ENCODE measurements at regions not wholly inside any gene's neighbourhood (a gene's known extent, or its start where the extent isn't known, plus 50 kb on each side); places are given as distances from the start of the nearest gene placed in this dataset.

- TF ChIP-seq CTCF (IDR thresholded peaks at IDR 0.05) = no peak
- no peak for TF ChIP-seq CREB1 (CRISPR knock-in tag; IDR thresholded peaks at IDR 0.05)
- no peak for TF ChIP-seq FOXK1 (CRISPR knock-in tag; IDR thresholded peaks at IDR 0.05)
- TF ChIP-seq, protein P1, sequence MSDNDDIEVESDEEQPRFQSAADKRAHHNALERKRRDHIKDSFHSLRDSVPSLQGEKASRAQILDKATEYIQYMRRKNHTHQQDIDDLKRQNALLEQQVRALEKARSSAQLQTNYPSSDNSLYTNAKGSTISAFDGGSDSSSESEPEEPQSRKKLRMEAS (CRISPR knock-in tag; IDR thresholded peaks at IDR 0.05) = no peak
- TF ChIP-seq, protein P2, sequence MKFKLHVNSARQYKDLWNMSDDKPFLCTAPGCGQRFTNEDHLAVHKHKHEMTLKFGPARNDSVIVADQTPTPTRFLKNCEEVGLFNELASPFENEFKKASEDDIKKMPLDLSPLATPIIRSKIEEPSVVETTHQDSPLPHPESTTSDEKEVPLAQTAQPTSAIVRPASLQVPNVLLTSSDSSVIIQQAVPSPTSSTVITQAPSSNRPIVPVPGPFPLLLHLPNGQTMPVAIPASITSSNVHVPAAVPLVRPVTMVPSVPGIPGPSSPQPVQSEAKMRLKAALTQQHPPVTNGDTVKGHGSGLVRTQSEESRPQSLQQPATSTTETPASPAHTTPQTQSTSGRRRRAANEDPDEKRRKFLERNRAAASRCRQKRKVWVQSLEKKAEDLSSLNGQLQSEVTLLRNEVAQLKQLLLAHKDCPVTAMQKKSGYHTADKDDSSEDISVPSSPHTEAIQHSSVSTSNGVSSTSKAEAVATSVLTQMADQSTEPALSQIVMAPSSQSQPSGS (CRISPR knock-in tag; IDR thresholded peaks at IDR 0.05; ENCODE audit: borderline replicate concordance, low read depth) = no peak
Observed at GRCh38 chr2:236743921-236744280, 174.3 kb downstream of the ACKR3 start.
